ENCODE measurements at regions not wholly inside any gene's neighbourhood (a gene's known extent, or its start where the extent isn't known, plus 50 kb on each side); places are given as distances from the start of the nearest gene placed in this dataset.

DNA sequence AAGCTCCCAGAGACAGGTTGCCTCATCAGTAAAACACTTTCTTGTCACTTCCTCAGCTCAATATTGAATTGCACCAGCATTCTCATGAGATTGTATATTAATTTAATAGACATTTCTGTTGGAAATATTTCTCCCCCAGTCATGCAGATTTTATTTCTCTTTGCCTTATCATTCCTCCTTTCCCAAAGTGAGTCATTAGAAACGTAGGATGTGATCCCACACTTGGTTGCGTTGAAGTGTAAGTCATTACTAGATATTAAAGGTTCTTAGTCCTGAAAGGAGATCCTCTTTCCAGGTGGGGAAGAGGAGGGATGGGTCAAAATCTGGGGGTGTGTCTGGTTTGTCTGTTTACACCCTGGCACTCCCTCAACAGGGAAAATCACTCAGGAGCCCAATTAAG lies 438.2 kb downstream of the SLC4A3 start:
- DNase-seq = no peak

DNA sequence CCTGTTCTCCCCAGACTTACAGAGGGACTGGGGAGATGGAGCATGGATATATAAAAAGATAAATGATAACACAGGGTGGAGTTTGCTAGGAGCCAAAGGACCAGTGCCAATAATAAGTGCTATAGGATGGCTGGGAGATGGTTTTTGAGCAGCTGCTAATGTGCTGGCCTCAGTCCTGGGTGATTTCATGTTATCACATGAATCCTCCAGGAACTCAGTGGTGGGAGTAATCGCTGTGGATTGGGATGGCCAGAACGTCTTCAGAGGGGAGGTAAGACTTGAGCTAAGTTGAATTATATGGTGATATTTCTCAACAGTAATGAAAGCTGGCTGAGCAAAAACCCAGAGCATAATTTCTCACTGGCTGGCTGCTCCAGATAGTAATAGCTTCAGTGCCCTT lies 441.4 kb downstream of the SLC4A3 start:
- DNase-seq = no peak

DNA sequence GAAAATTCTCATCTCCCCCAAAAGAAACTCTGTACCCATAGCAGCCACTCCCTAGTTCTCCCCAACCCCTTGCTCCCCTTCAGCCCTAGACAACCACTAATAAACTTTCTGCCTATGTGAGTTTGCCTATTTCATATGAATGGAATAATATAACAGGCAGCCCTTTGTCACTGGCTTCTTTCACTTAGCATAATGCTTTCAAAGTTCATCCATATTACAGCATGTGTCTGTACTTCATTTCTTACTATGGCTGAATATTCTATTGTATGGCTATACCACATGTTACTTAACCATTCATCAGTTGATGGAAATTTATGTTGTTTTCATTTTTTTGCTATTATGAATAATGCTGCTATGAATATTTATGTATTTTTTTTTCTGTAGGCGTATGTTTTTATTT lies 442.9 kb downstream of the SLC4A3 start:
- DNase-seq = no peak

- no peak for DNase-seq
Measured at GRCh38 chr2:220071696-220072095, 444.3 kb downstream of the SLC4A3 start.

- DNase-seq = no peak
Measured at GRCh38 chr2:220072669-220073220, 445.3 kb downstream of the SLC4A3 start.

GRCh38 chr2:220075835-220076234 lies 448.4 kb downstream of the SLC4A3 start:
- no peak for DNase-seq

GRCh38 chr2:220076734-220077133 lies 449.3 kb downstream of the SLC4A3 start:
- DNase-seq = no peak

GRCh38 chr2:220077488-220077887 lies 450.1 kb downstream of the SLC4A3 start:
- no peak for DNase-seq

GRCh38 chr2:220078439-220078838 lies 451.0 kb downstream of the SLC4A3 start:
- no peak for DNase-seq

DNA sequence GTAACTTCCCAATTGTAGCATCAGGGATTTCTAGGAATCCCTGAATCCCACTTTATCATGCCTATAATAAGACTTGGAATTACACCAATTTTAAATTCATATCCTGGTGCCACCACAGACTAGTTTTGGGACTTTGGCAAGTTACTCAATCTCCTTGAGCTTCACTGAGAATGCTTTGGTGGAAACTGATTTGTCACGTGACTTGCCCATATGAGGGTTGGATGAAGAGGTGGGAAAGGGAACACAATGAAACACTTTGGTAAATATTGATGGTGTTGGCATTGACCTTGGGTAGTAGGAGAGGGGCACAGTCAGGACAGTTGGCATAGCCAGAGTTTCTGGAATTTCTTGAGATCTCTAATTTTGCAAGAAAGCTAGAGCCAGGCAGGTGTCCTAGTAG lies 452.2 kb downstream of the SLC4A3 start:
- DNase-seq = no peak

DNA sequence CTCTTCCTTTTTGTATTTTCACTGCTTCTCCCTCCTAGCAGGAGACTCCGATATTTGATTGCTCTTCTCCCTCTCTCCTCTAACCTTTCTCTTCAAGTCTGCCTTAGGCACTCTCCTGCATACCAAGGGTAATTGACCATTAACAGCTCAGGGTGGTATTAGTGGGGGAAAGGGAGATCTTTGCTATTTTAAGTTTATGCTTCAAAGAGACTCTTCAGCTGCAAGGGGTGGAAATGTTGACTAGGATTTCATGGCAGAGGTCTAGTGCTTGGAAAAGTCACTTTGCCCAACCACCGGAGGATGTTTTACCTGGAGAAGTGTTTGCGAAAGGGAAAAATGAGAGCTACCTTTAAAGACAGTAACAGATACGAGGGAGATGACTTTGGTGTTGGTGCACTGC lies 453.7 kb downstream of the SLC4A3 start:
- DNase-seq = no peak

- DNase-seq = no peak
Measured at GRCh38 chr2:220090050-220090449, 462.6 kb downstream of the SLC4A3 start.

- DNase-seq = no peak
Measured at GRCh38 chr2:220096406-220096805, 469.0 kb downstream of the SLC4A3 start.

- no peak for DNase-seq
Measured at GRCh38 chr2:220101980-220102379, 474.6 kb downstream of the SLC4A3 start.

- DNase-seq = no peak
Measured at GRCh38 chr2:220103596-220103995, 476.2 kb downstream of the SLC4A3 start.

DNA sequence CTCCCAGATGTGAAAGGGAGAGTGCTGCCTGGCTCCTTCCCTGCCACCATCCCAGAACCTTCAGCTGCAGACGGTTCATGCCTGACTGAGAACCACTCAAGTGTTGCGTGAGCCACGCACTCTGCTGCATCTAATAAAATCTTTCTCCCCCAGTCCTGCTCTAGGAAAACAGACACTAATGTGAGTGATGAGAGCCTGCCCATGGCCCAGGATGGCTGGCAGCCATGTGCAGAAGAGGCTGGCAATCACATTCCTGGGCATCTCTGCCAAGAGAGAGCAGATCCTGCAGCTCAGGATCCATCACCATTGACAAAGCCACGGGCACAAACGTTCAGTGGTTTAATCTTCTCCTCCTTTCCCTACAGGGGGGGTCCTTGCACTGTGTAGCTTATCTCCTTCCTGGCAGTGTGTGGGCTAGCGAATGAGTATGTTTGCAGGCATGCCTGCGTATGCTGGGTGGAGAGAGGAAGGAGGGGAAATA lies 477.5 kb downstream of the SLC4A3 start:
- no peak for DNase-seq

GRCh38 chr2:220106065-220106464 lies 478.6 kb downstream of the SLC4A3 start:
- no peak for DNase-seq

DNA sequence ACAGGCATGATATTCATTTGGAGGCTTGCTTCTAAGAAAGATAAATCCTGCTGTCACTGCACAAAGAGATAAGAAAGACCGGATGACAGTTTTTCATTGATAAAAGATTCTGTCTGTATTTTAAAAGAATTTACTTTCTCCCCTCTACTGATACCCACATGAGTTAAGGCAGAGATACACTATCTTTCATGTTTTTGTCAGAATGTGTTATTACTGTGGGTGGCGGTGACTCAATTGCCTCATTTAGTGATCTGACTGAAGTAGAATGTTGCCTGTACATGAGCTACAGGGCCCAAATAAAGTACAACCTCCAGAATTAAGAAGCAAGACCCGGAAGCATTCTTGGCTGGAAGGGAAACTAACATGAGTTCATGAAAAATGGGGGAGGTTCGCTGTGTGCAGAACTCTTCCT lies 480.0 kb downstream of the SLC4A3 start:
- DNase-seq = no peak

DNA sequence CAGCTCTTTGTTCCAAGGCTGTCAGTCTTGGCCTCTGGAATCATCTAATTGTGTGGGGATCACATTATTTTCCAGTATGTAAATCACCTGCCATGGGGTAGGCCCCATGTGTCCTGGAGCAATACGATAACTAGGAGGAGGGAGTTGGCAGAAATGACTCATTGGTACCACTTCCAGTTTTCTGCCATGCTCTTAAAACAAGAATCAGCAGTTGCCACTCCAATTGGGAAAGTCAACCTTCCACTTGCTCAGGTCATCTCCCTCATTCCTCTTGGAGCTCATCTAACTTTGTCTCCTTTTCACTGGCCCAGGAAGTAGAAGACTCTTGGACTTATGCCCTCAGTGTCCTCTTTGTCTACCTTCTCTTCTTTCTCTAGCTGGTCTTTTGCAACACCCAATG lies 487.0 kb downstream of the SLC4A3 start:
- no peak for DNase-seq

DNA sequence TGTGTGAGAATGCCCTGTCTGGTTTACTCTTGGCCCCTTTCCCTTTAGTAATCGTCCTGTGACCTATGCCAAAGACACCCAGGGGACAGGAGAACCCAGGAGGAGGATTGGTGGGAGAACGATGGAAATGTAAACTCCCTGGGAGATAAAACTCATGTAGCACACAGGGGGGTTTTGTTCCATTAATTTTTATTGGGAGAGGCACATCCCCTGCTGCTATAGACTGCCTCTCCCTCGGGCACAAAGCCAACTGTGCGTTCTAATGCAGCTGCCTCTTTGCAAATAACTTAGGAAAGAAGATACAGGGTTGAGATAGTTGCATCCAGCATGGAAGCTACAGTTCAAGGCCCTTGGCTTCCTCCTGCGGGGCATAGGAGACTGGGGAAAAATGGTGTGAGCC lies 489.6 kb downstream of the SLC4A3 start:
- DNase-seq = no peak

DNA sequence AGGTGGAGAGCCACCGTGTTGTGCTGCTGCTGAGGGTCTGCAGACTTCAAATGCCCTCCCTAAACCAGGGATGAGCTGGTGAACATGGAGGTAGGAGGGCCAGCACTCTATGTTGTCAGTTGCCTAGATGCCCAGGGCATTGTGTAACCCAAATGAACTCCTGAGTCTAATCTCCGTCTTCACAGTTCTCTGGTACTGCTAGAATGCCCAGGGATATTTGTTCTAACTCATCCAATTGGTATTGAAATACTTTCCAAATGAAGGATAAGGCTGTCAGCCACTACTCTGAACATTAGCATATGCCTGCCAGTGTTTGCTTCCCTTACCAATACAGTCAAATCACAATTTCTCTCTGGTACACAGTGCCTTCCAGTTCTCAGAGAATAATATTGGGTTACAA lies 492.6 kb downstream of the SLC4A3 start:
- no peak for DNase-seq

DNA sequence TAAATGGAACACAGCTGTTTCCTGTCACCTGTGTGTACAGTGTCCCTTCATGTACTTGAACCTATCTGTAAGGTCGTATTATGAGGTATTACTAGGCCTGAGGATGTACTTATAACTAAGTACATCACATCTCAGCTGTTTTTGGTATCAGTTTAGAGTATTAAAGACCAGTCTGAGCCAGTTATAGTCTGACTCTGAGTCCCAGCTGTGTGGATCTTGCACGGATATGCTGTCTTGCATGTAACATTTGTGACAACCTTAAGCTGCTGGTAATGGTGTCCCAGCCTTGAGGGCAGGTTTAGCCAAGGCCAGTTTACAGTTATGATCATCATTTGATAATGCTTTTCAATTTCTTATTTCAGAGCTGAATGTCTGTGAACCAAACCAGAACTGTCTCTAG lies 496.3 kb downstream of the SLC4A3 start:
- DNase-seq = peak; percentile 85

DNA sequence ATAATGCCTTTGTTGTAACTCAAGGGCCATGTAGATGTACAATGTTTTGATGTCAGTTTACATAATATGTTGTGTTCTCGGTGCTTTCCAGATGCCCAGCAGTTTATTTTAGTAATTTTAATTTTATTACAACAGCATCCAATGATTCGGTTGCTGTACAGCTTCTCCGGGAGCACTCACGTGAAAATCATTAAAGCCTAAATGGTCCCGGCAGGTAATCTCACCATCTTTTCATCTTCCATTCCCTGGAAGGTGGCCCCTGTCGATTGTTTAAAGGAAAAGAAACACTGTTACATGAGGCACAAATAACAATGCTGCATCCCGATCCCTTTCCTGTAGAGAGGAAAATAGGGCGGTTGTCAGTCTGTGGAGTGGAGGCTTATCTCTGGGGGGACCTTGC lies 498.1 kb downstream of the SLC4A3 start:
- DNase-seq = no peak

DNA sequence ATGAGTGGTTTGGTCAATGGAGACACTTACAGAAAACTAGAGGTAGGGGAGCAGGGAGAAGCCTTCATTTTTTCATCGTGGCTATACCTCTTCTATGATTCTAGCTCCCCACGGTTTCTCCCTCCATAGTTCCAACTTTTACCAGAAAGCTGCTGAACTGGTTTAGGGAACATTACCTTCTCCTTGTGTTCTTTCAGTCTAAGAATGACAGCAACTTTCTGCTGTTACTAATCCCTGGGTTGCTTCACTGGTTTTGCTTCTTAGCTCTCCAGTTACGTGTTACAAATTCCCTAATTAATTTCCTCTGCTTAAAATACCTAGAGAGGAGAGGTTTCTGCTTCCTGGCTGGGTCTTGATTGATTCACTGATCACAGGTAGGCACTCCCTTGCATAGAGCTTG lies 499.9 kb downstream of the SLC4A3 start:
- no peak for DNase-seq

DNA sequence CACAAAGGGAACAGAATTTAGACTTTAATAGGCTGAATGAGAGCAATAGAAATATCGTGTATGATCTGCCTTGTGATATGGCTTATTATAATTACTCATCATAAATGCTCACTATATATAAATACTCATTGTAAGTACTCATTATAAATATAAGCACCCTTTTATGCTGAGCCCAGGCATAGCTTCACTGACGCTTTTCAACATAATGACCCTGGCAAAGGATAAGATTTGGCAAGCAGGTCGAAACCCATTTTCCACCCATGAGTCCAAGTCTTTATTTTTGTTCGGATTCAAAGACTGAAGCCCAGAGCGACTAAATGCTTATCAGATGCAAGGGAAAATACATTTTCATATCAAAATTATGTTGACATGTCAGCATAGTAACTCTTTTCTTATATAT lies 500.4 kb downstream of the SLC4A3 start:
- no peak for DNase-seq

DNA sequence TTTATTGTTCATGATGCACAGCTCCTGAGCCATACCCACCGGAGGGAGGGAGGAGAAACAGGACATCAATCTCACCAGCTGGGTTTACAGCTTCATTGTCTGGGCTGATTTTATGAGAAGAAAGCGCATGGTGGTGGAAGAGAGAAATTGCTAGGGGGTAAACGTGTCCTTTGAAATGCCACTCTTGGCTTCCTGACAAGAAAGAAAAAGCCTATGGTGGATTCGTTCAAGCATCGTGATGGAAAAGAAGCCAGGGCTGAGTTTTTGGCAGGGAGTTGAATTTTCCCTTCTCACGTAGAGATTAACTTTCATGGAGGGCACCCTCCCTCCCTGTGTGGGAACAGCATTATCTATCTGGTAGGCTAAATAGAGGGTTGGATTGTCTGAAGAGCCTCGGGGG lies 502.0 kb downstream of the SLC4A3 start:
- DNase-seq = no peak
